ENCODE measurements at regions not wholly inside any gene's neighbourhood (a gene's known extent, or its start where the extent isn't known, plus 50 kb on each side); places are given as distances from the start of the nearest gene placed in this dataset.

GRCh38 chr6:55994531-55994930, 119.1 kb upstream of the BMP5 start:
- H3K79me2 ChIP-seq (ENCODE audit: insufficient read depth, low read length): no peaks in the 10 kb centered on the region
- H3K4me3 ChIP-seq (ENCODE audit: insufficient read depth, low read depth, low read length): no peak overlapping the region
- H2AFZ ChIP-seq (ENCODE audit: low read depth, low read length): no peak overlapping the region
- DNase-seq (ENCODE audit: low read depth): no peak
- no peaks in the 10 kb centered on the region for H3K27me3 Mint-ChIP-seq (ENCODE audit: low read depth, unreplicated experiment)
- H4K20me1 ChIP-seq (ENCODE audit: insufficient read depth, low read length): no peaks in the 10 kb centered on the region
- no peak overlapping the region for H3K27ac Mint-ChIP-seq (ENCODE audit: unreplicated experiment)
- no peaks in the 10 kb centered on the region for H3K27me3 ChIP-seq (ENCODE audit: insufficient read depth, low read length)
- no peak for TF ChIP-seq EZH2 (IDR thresholded peaks at IDR 0.05; ENCODE audit: insufficient read depth, low read length)
- no peak for TF ChIP-seq CTCF (IDR thresholded peaks at IDR 0.05; ENCODE audit: insufficient read depth, low read depth, low read length)
- H3K4me1 Mint-ChIP-seq (ENCODE audit: low read depth, unreplicated experiment): no peaks in the 10 kb centered on the region
- H3K9me3 ChIP-seq (ENCODE audit: insufficient read depth, low read depth, low read length): no peaks in the 10 kb centered on the region
- H3K27ac ChIP-seq (ENCODE audit: low read depth, low read length): no peak overlapping the region
- no peak overlapping the region for H3K4me2 ChIP-seq (ENCODE audit: low read length)
- no peaks in the 10 kb centered on the region for H3K36me3 ChIP-seq (ENCODE audit: insufficient read depth, low read length)
- no peaks in the 10 kb centered on the region for H3K36me3 Mint-ChIP-seq (ENCODE audit: low read depth, unreplicated experiment)
- no peaks in the 10 kb centered on the region for H3K4me1 ChIP-seq (ENCODE audit: insufficient read depth, low read length)
- FAIRE-seq: no peak
- H3K9ac ChIP-seq (ENCODE audit: low read length): no peak overlapping the region
- H3K4me3 Mint-ChIP-seq (ENCODE audit: unreplicated experiment): no peak overlapping the region
- peaks cover 11% of the 10 kb centered on the region for H3K9me3 Mint-ChIP-seq (ENCODE audit: unreplicated experiment)

- H3K9ac ChIP-seq (ENCODE audit: low read length): no peak overlapping the region
- H3K4me1 ChIP-seq (ENCODE audit: insufficient read depth, low read length): no peaks in the 10 kb centered on the region
- H3K4me2 ChIP-seq (ENCODE audit: low read length): no peak overlapping the region
- no peaks in the 10 kb centered on the region for H3K36me3 Mint-ChIP-seq (ENCODE audit: low read depth, unreplicated experiment)
- H3K27ac Mint-ChIP-seq (ENCODE audit: unreplicated experiment): no peak overlapping the region
- H3K27me3 Mint-ChIP-seq (ENCODE audit: low read depth, unreplicated experiment): no peaks in the 10 kb centered on the region
- no peaks in the 10 kb centered on the region for H3K4me1 Mint-ChIP-seq (ENCODE audit: low read depth, unreplicated experiment)
- H3K9me3 Mint-ChIP-seq (ENCODE audit: unreplicated experiment): peaks cover 11% of the 10 kb centered on the region
- no peaks in the 10 kb centered on the region for H3K79me2 ChIP-seq (ENCODE audit: insufficient read depth, low read length)
- H3K9me3 ChIP-seq (ENCODE audit: insufficient read depth, low read depth, low read length): no peaks in the 10 kb centered on the region
- no peaks in the 10 kb centered on the region for H3K27me3 ChIP-seq (ENCODE audit: insufficient read depth, low read length)
- DNase-seq (ENCODE audit: low read depth) (no peak), FAIRE-seq (no peak)
- TF ChIP-seq EZH2 (IDR thresholded peaks at IDR 0.05; ENCODE audit: insufficient read depth, low read length): no peak
- no peak for TF ChIP-seq CTCF (IDR thresholded peaks at IDR 0.05; ENCODE audit: insufficient read depth, low read depth, low read length)
- H3K36me3 ChIP-seq (ENCODE audit: insufficient read depth, low read length): no peaks in the 10 kb centered on the region
- H3K27ac ChIP-seq (ENCODE audit: low read depth, low read length): no peak overlapping the region
- no peaks in the 10 kb centered on the region for H4K20me1 ChIP-seq (ENCODE audit: insufficient read depth, low read length)
- H3K4me3 Mint-ChIP-seq (ENCODE audit: unreplicated experiment): no peak overlapping the region
- H3K4me3 ChIP-seq (ENCODE audit: insufficient read depth, low read depth, low read length): no peak overlapping the region
- H2AFZ ChIP-seq (ENCODE audit: low read depth, low read length): no peak overlapping the region
Observed at GRCh38 chr6:55993418-55993817, 118.0 kb upstream of the BMP5 start.

- Histone ChIP-seq H3K27me3 (ENCODE audit: insufficient read depth, low read length) (no peaks in the 10 kb centered on the region), H3K27ac (ENCODE audit: low read depth, low read length) (no peak overlapping the region), H3K9ac (ENCODE audit: low read length) (no peak overlapping the region), H3K4me2 (ENCODE audit: low read length) (no peak overlapping the region), H3K36me3 (ENCODE audit: insufficient read depth, low read length) (no peaks in the 10 kb centered on the region), H3K9me3 (ENCODE audit: insufficient read depth, low read depth, low read length) (no peaks in the 10 kb centered on the region), H3K79me2 (ENCODE audit: insufficient read depth, low read length) (no peaks in the 10 kb centered on the region), H3K4me3 (ENCODE audit: insufficient read depth, low read depth, low read length) (no peak overlapping the region), H4K20me1 (ENCODE audit: insufficient read depth, low read length) (no peaks in the 10 kb centered on the region), H3K4me1 (ENCODE audit: insufficient read depth, low read length) (no peaks in the 10 kb centered on the region), H2AFZ (ENCODE audit: low read depth, low read length) (no peak overlapping the region)
- DNase-seq (ENCODE audit: low read depth) (no peak), FAIRE-seq (no peak)
- Mint-ChIP-seq H3K9me3 (ENCODE audit: unreplicated experiment) (peaks cover 11% of the 10 kb centered on the region), H3K4me3 (ENCODE audit: unreplicated experiment) (no peak overlapping the region), H3K4me1 (ENCODE audit: low read depth, unreplicated experiment) (no peaks in the 10 kb centered on the region), H3K36me3 (ENCODE audit: low read depth, unreplicated experiment) (no peaks in the 10 kb centered on the region), H3K27me3 (ENCODE audit: low read depth, unreplicated experiment) (no peaks in the 10 kb centered on the region), H3K27ac (ENCODE audit: unreplicated experiment) (no peak overlapping the region)
- TF ChIP-seq CTCF (IDR thresholded peaks at IDR 0.05; ENCODE audit: insufficient read depth, low read depth, low read length): no peak
- TF ChIP-seq EZH2 (IDR thresholded peaks at IDR 0.05; ENCODE audit: insufficient read depth, low read length): no peak
Observed at GRCh38 chr6:55992546-55992945, 117.2 kb upstream of the BMP5 start.
